HG03457 (cell line): ENCODE measurements at regions not wholly inside any gene's neighbourhood (a gene's known extent, or its start where the extent isn't known, plus 50 kb on each side); places are given as distances from the start of the nearest gene placed in this dataset.

Experiments
- ATAC-seq: cut with Tn5 transposase; IDR thresholded peaks from one replicate; pipeline ENCODE4 v1.9.1; 2021; ENCODE audit warnings: moderate number of reproducible peaks; ENCODE audit not compliant: unreplicated experiment

DNA sequence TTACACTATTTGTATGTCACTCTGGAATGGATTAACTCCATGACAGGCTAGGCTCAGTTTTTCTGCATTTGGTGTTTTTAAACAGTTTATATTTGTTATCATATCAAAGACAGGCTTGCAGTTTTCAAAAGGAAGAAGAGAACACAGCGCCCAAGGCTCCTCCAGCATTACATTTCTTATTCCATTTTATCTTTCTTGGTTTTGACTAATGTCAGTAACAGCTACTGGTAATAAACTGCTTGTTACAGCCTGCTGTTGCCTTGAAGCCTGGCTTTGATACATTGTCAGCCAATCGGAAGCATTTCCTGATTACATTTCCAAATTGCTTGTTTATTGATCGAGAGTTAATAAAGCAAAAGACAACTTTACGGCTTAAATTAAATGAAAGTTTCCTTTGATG, 166.0 kb upstream of the MDFIC start:
- no peak for ATAC-seq

DNA sequence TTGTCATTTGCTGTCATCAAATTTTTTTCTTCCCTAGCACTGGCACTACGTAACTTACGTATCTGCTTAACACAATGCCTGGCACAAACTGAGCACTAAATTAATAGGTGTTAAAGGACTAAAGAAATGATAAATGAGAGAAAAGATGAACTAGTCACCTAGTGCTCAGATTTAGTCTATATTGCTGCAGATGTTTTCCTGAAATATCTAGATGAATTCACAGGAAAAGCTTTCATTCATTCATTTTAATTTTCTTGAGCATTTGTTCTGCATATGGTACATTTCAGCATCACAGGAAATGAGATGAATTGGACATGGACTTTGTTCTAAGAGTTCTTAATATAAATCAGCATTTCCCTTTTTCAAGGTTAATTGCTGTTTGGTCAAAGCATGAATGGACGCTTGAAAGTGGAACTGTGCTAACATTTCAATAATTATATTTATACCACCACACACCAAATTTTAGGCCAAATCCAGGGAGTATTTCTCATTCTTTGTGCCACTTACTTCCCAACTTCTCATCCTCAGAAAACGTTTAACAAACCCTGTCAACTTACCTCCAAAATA, 163.2 kb upstream of the MDFIC start:
- no peak for ATAC-seq

DNA sequence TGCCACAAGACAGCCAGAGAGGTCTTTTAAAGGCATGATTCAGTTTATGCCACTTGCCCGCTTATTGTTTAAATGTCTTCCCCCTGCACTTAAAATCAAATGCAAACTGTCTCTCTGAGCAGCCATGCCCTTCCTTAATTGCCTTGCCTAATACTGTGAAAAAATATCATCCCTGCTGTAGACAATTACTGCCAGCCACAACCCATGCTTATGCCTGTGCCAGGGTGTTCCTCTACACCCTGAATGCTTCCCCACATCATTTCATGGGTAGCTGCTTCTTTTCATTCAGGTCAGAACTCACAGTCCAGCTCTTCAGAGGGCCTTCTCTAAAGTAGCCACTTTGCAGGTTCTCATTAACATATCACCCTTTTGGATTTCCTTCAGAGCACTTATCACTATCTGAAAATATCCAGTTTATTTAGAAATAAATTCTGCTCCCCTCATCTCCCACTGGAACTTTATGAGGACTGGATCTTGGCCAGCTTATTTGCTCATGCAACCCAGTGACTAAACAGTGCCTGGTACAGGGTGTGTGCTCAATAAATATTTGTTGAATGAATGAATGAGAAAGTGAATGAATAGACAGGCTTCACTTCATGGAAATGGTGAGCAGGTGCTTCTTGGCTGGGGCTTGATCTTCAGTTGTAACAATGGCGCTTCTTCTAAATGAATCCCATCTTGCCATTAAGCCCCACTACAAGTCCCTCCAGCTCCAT, 162.4 kb upstream of the MDFIC start:
- ATAC-seq: no peak

DNA sequence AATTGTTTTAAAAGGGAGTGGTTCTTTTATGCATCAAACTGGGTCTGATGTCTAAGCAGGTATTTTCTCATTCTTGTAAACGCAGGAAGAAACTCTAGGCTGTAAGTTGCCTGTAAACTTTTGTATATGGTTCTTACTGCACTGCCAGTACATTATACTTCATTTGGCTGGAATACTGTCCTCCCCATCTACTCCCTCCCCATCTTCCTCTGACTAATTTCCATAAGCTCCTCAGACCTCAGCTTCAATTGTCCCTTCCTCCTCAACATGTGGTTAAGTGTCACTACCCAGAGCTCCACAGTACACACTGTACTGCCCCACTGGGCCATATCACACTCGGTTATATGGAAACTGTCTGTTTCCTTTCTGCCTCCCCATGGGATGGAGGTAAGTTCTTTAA, 161.4 kb upstream of the MDFIC start:
- no peak for ATAC-seq

DNA sequence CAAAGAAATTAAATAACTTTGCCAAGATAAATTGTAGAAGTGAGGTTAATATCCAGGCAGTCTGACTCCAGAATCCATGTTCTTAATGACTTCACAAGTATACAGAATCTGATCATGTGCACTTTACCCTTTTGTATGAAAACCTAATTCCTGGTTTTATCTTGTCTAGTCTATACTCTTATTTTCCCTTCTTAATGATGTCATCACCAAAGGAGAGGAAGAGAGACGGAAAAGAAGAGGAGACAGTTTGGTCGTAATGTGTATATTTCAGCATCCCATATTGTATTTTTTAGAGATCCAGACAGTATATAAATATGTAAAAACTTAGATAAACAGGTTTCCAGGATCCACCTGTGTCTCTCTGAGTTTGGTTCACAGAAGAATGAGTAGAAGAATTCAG, 159.9 kb upstream of the MDFIC start:
- no peak for ATAC-seq

DNA sequence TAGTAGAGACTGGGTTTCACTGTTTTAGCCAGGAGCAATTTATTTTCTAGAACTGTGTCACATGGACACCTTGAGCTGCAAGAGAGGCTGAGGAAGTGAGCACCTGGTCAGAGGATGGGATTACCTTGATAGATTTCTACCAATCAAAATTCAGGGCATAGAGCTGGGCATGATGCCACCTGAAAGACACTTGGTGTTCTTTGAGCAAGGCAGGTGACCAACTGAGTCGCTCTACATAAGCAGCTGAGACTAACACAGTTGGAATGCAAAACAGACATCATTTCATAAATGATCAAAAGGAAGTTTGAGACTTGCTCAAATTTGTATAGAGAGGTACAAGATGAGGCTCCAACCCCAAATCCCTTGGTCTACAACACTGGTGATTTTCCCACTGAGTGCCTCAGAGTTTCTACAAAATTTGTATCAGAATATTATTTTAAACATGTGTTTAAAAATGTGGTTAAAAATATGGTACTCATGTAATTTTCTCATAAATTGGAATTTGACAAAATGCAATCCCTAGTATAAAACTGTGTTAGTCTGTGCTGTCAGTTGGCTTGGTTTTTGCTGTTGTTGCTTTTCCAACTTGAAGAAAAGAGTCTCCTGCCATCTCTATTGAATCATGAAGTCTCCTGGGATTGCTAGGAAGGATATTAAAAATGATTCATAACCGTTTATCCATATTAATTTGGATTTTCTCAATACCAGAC, 156.4 kb upstream of the MDFIC start:
- ATAC-seq: no peak

DNA sequence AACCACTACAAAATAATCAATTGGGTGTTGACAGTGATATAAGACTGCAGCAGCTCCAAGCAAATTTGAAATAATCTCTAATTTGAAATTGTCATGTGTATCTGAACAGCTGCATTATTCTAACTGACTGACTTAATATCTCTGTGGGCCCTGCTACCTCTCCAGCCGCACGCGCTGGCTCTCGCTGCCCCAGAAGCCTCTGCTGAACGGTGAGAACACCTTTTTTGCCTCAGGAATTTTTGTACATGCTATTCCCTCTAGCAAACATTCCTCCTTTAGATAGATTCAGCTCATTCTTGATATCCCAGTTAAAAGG, 155.9 kb upstream of the MDFIC start:
- ATAC-seq: no peak

DNA sequence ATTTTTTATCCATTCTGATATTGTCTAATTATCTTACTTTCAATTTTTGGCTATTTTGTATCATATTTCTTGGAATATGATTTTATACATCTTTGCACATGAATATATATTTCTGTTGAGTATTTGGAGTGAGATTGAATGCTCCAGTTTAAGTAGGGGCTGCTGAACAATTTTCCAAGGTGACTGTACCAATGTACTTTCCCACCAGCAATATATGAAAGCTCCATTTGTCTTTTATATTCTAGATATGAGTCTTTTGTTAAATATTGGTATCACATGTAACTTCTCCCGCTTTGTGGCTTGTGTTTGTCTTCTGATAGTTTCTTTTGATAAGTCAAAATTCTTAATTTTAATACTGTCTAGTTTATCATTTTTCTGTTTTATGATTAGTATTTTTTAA, 144.6 kb upstream of the MDFIC start:
- no peak for ATAC-seq

DNA sequence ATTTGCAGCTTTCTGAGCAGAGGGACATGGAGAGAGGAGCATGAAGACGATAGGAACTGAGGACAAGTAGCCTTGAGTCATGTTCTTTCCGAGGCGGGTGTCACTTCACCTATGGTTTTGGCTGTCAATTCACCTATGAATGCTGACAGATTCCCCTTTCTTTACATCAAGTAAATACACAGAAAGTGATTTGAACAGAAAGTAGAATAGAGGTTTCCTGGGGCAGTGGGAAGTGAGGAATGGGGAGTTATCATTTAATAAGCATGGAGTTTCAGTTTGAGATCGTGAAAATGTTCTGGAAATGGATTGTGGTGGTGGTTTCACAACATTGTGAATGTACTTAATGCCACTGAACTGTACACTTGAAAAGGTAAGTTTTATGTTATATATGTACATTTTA, 138.4 kb upstream of the MDFIC start:
- ATAC-seq: no peak

DNA sequence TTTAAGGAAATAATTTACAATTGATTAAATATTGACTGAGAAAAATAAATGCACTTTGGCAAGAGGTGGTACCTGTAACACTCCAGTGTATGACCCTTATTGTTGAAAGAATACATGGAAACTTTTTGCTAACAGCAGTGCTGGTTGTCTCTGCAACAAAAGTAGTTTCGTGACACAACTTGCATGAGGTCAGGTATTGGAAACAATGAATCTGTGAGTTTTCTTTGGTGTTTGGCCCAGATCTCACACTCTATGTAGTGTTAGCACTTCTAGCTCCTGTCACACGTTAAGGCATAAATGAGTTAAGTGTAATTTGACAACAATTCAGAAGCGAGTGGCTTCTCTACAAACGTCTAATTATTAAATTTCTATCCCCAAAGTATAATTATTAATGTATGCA, 137.7 kb upstream of the MDFIC start:
- ATAC-seq: no peak

DNA sequence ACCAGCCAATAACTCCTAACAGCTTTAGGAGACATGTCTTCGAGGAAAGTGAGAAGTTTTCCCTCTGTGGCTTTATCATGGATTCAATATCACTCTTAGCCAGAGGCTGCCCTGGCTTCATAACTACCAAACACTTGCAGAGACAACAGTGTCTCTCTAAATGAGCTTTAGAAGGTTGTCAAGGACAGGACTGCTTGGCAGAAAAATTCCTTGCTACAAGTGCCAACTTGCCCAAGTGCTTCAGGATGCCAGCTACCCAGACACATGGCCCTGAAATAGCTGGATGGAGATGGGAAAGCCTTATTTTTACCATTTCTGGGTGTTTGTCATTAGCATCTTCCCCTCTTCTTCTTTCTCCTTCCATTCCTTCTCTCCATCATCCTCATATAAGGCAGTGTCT, 137.1 kb upstream of the MDFIC start:
- no peak for ATAC-seq

DNA sequence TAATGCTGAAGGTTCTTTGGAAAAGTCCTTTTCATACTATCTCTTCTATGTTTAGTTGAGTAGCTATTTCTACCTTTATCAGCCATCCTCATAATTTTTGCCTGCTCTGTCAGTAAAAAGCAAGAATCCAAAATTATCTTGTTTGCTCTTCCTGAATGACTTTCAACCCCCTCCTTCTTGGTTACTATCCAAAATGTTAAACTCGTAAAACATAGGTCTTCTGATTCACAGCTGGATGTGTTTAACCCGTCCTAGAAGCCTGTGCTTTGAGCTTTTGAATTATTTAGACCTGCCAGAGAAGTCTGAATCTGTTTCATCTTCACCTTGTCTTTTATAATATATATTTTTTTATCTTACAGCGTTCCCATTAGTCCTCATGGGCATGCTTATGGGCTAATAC, 136.4 kb upstream of the MDFIC start:
- no peak for ATAC-seq

DNA sequence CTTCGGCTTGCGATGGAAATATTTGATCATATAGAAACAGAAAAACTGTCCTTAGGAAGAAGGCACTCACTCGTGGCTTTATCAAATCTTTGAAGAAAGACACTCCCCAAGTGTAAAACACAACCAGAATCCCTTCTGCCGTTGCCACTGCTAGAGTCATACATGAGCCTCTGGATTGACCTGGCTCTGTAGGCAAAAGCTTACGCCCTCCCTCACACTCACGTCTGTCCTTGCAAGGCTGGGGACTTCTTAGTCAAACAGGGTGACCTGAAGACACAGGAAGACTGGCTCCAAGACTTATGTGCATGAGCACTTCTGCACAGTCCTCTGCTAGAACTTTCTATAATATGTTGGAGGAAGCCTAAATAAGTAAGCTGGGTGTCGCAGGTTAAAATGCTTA, 135.4 kb upstream of the MDFIC start:
- ATAC-seq: no peak

DNA sequence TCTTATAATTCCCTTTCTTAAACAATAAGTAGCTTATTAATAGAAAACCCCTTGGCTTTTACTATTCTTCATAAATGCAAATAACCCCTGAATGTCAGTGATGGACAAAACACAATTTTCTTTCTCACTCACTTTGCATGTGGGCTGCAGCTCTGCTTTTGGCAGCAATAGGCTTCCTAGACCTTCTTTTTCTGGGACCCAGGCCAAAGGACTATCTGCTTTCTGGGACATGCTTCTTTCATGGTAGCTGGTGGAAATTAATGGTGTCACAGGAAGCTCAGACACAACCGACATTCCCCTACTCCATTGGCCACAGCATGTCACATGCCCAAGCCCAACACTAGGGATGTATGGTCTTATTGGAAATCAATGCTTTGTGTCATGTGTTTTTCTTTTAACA, 134.3 kb upstream of the MDFIC start:
- no peak for ATAC-seq

DNA sequence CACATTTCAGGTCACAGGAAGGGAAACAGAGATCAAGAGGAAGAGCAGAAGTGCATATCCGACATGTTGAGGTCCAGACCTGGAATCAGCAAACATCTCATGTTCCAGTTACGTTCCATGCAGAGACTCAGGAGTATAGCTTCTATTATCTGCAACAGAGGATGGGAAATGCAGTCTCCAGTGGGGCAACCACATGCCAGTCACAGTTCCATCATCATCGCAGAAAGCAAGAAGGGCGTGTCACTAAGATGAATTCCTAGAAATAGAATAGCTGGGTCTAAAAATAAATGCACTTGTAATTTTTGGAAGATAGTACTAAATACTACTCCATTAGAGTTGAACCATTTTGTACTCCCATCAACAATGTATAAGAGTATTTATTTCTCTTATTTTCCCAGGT, 133.2 kb upstream of the MDFIC start:
- ATAC-seq: no peak

DNA sequence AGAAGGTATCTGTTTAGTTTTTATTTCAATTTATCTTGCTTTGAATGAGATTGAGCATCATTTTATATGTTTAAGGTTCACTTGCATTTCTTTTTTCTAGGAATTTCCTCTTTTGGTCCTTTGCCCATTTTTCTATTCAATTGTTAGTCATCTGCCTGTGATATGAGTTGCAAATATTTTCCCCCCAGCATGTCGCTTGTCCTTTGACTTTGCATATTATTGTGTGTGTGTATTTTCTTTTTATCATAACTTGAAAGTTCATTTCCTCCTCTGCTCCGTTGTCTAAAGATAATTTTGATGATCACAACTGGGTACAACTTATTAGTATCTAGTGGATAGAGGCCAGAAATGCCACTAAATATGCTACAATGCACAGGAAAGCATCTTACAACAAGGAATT, 132.7 kb upstream of the MDFIC start:
- no peak for ATAC-seq

DNA sequence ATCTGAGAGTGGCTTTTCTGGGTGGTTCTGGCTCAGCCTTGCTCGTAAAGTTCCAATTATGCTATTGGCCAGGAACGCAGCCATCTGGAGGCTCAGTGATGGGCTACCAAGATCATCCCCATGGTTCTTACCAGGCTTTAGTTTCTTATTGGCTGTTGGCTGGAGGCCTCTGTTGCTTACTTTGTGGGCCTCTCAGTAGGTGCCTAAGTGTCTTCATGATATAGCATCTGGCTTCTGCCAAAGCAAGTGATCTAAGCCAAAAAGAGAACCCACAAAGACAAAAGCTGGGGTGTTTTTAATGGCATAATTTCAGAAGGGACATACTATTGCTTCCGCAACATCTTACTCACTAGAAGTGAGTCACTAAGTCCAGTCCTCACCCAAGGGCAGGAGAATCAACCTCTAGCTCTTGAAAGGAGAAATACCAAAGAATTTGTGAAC, 132.0 kb upstream of the MDFIC start:
- no peak for ATAC-seq

DNA sequence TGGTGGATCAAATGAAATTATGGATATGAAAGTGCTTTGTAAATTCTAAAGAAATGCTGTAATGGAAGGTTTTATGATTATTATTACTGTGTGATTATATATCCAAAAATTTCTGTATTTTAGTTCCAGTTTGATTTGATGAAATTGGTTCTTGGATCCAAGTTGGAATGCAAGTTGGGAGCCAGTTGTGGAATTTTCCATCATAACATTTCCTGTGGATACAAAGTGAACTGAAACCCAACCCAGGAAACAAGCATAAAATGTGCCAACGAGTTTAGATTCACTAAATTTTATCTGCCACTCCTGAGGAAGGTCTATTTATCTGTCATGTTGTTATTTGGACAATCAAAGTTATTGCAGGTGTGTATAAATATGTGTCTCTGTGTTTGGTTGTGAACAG, 131.4 kb upstream of the MDFIC start:
- ATAC-seq: no peak

DNA sequence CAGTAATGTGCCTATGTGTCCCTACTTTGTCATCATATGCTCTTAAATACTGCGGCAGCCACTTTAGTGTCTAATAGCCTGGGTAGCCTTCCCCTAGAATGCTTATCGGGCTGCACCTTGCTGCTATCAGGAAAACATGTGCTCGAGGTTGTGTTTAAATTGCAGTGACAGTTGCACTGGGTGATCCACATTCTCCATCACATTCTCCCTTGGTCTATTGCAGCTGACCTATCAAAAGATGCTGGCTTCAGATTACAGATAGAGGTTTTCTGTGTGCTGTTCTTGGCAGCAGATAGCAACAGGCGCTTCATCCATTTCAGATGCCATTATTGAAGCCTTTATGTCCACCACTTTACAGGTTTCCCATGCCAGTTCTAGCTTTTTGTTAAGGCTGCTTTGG, 130.1 kb upstream of the MDFIC start:
- ATAC-seq: no peak

DNA sequence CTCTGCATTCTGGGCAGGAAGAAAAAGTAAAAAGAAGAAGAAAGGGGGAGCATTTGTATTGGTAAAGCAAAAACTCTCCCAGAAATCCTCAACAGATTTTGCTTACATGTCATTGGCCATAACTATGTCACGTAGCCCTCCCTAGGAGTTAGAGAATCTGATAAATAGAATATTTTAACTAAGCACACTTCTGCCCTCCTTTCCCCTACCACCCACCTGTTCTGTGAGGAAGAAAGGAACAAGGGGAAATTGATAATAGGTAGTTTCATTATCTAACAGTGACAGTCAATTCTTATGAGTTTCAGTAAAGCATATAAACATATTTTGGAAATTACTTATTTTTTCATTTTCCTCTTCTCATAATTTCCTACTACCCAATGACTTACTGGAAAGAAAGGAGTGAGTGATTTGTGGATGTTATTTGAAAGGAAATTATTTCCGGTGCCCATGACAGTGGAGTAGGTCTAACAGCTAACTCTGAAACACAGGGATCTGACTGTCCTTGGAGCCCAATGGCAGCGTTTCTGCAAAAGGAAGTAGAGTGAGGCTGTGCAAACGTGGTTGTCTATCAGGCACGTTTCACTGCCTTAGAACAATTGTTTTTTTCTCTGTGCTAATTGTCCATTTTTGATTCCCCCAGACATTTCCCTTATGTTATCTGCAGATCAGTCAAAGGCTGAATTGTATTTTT, 128.6 kb upstream of the MDFIC start:
- no peak for ATAC-seq

DNA sequence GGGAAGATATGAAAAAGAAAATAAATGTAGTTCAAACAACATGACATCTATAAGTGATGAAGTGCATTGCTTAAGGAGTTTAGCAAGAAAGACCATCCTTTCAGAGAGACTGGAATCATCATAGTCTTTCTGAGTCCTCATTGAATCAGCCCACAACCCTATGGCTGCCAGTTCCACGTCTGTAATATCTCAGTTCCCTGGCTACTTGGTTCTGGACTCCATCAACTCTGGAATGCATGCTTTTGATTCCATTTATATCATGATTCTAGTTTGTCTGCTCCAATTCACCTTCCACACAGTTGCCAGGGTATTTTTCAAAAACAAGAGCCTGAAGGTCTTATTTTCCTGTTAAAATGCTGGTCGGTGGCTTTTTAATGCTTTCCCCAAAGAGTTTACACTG, 126.4 kb upstream of the MDFIC start:
- ATAC-seq: no peak

DNA sequence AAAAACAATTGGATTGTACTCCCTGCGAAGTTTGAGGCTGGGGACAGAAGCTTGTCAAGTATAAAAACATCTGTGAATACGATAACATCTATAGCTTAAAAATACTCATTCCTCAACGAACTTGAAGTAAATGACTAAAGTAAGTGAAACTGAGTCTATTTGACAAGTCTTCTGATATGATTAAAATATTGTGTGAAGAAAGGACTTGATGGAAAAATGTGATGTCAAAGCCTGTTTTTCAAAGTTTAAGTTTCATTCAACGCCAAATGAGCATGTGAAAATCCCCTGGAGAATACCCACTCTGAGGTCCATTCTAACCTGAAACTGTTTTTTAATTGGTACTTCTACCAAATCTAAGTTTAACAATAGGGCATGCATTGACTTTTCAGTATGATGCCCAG, 122.3 kb upstream of the MDFIC start:
- no peak for ATAC-seq
